Right ventricle myocardium inferior (tissue), 1 donor: ENCODE measurements at regions not wholly inside any gene's neighbourhood (a gene's known extent, or its start where the extent isn't known, plus 50 kb on each side); places are given as distances from the start of the nearest gene placed in this dataset.
A peak's percentile ranks its signal among the peaks of the same experiment; 100 is the strongest.
"Not testable (repeated sequence)": the region's sequence is repeated elsewhere in the genome, so short reads cannot be mapped to it uniquely, and the experiment has no call there.

Source experiments
- ATAC-seq: fragments of 200-7000 bp; cut with Tn5 transposase; one replicate; pipeline ENCODE4 v1.9.1; 2020; ENCODE audit warnings: mild to moderate bottlenecking, moderate library complexity
- DNase-seq: peaks from one replicate; pipeline ENCODE4 v3.0.0; 2021; ENCODE audit errors: missing footprints
- intact Hi-C: fragments of 100-400 bp; cut with DNase I; formaldehyde crosslinking; loops from one replicate; pipeline ENCODE4 v1.11.0; 2022
- donor health status: DM: no; HTN: yes; CAD: no; lungs with severe emphysema.

- no peak for ATAC-seq
- intact Hi-C loops = no loop called here
- DNase-seq = no peak
Measured at GRCh38 chr10:81145975-81146374, 608.3 kb downstream of the SH2D4B start.

- ATAC-seq (no peak), DNase-seq (no peak)
- intact Hi-C loops = no loop called here
Measured at GRCh38 chr10:81146436-81146835, 608.7 kb downstream of the SH2D4B start.

- intact Hi-C loops = no loop called here
- ATAC-seq (no peak), DNase-seq (no peak)
Measured at GRCh38 chr10:81152656-81153055, 615.0 kb downstream of the SH2D4B start.

- intact Hi-C loops = no loop called here
- DNase-seq (no peak), ATAC-seq (no peak)
Measured at GRCh38 chr10:81157681-81158080, 620.0 kb downstream of the SH2D4B start.

GRCh38 chr10:81177651-81178244 lies 640.0 kb downstream of the SH2D4B start:
- DNase-seq (no peak), ATAC-seq (no peak)
- intact Hi-C loops = no loop called here

GRCh38 chr10:81179324-81179723 lies 641.6 kb downstream of the SH2D4B start:
- ATAC-seq (no peak), DNase-seq (no peak)
- intact Hi-C loops = no loop called here

GRCh38 chr10:81179805-81180452 lies 642.2 kb downstream of the SH2D4B start:
- DNase-seq (no peak), ATAC-seq (no peak)
- intact Hi-C loops = no loop called here

GRCh38 chr10:81182296-81182695 lies 644.6 kb downstream of the SH2D4B start:
- intact Hi-C loops = no loop called here
- DNase-seq (peak; percentile 51), ATAC-seq (no peak)

GRCh38 chr10:81192221-81192788 lies 654.6 kb downstream of the SH2D4B start:
- ATAC-seq = no peak
- no peak for DNase-seq
- intact Hi-C loops = no loop called here

GRCh38 chr10:81200801-81201200 lies 663.1 kb downstream of the SH2D4B start:
- DNase-seq (no peak), ATAC-seq (no peak)
- intact Hi-C loops = no loop called here

GRCh38 chr10:81207359-81207758 lies 667.6 kb upstream of the NRG3 start:
- ATAC-seq, intact Hi-C loops, DNase-seq: not testable (repeated sequence)

GRCh38 chr10:81213370-81213769 lies 661.6 kb upstream of the NRG3 start:
- DNase-seq (no peak), ATAC-seq (no peak)
- intact Hi-C loops = no loop called here

- ATAC-seq = peak; percentile 78
- intact Hi-C loops = no loop called here
- DNase-seq = no peak
Measured at GRCh38 chr10:81215498-81215897, 659.5 kb upstream of the NRG3 start.

- no peak for DNase-seq
- intact Hi-C loops = no loop called here
Measured at GRCh38 chr10:81216949-81217348, 658.0 kb upstream of the NRG3 start.

GRCh38 chr10:81218307-81218706 lies 656.7 kb upstream of the NRG3 start:
- DNase-seq (no peak), ATAC-seq (no peak)
- intact Hi-C loops = no loop called here

More at GRCh38 chr10:81216949-81217348, 658.0 kb upstream of the NRG3 start:
- no peak for ATAC-seq

GRCh38 chr10:81219758-81220157 lies 655.2 kb upstream of the NRG3 start:
- ATAC-seq (no peak), DNase-seq (no peak)
- intact Hi-C loops = no loop called here

GRCh38 chr10:81248886-81249285 lies 626.1 kb upstream of the NRG3 start:
- ATAC-seq (no peak), DNase-seq (no peak)
- intact Hi-C loops = no loop called here

- intact Hi-C loops = no loop called here
- no peak for ATAC-seq
- no peak for DNase-seq
Measured at GRCh38 chr10:81251457-81252115, 623.4 kb upstream of the NRG3 start.

GRCh38 chr10:81264991-81265390 lies 610.0 kb upstream of the NRG3 start:
- intact Hi-C loops, DNase-seq, ATAC-seq: not testable (repeated sequence)

GRCh38 chr10:81270051-81270450 lies 604.9 kb upstream of the NRG3 start:
- no peak for DNase-seq
- intact Hi-C loops = no loop called here
- ATAC-seq = no peak
